ENCODE measurements at regions not wholly inside any gene's neighbourhood (a gene's known extent, or its start where the extent isn't known, plus 50 kb on each side); places are given as distances from the start of the nearest gene placed in this dataset.

DNA sequence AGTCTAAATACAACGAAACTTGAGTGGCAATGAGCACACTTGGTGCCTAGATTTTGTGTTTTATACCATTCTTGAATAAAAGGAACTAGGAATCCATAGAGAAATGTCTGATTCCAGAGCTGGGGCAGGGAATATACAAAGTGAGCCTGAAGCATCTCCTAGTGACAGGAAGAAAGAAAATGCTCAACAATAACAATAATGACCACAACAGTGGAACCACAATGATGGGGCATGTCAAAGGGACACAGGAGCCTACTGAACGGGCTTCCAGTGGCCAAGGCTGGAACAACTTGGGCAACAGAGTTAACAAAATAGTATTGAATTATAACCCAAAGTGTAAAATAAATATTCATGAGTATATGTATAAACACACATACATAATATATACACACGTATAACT, 94.4 kb upstream of the ADCY1 start:
- TF ChIP-seq, protein P1, sequence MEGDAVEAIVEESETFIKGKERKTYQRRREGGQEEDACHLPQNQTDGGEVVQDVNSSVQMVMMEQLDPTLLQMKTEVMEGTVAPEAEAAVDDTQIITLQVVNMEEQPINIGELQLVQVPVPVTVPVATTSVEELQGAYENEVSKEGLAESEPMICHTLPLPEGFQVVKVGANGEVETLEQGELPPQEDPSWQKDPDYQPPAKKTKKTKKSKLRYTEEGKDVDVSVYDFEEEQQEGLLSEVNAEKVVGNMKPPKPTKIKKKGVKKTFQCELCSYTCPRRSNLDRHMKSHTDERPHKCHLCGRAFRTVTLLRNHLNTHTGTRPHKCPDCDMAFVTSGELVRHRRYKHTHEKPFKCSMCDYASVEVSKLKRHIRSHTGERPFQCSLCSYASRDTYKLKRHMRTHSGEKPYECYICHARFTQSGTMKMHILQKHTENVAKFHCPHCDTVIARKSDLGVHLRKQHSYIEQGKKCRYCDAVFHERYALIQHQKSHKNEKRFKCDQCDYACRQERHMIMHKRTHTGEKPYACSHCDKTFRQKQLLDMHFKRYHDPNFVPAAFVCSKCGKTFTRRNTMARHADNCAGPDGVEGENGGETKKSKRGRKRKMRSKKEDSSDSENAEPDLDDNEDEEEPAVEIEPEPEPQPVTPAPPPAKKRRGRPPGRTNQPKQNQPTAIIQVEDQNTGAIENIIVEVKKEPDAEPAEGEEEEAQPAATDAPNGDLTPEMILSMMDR (IDR thresholded peaks at IDR 0.05): 0 out of 2 replicates have a peak, but pooled peaks have one; percentile 3
- no peak for TF ChIP-seq POLR2AphosphoS5 (IDR thresholded peaks at IDR 0.05; ENCODE audit: low read depth, low read length)
- TF ChIP-seq, protein P2, sequence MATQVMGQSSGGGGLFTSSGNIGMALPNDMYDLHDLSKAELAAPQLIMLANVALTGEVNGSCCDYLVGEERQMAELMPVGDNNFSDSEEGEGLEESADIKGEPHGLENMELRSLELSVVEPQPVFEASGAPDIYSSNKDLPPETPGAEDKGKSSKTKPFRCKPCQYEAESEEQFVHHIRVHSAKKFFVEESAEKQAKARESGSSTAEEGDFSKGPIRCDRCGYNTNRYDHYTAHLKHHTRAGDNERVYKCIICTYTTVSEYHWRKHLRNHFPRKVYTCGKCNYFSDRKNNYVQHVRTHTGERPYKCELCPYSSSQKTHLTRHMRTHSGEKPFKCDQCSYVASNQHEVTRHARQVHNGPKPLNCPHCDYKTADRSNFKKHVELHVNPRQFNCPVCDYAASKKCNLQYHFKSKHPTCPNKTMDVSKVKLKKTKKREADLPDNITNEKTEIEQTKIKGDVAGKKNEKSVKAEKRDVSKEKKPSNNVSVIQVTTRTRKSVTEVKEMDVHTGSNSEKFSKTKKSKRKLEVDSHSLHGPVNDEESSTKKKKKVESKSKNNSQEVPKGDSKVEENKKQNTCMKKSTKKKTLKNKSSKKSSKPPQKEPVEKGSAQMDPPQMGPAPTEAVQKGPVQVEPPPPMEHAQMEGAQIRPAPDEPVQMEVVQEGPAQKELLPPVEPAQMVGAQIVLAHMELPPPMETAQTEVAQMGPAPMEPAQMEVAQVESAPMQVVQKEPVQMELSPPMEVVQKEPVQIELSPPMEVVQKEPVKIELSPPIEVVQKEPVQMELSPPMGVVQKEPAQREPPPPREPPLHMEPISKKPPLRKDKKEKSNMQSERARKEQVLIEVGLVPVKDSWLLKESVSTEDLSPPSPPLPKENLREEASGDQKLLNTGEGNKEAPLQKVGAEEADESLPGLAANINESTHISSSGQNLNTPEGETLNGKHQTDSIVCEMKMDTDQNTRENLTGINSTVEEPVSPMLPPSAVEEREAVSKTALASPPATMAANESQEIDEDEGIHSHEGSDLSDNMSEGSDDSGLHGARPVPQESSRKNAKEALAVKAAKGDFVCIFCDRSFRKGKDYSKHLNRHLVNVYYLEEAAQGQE (IDR thresholded peaks at IDR 0.05; ENCODE audit: insufficient read depth in 1 of 2, low read depth in 2 of 2, low read length in 1 of 2): no peak
